HG03159 (cell line): ENCODE measurements at regions not wholly inside any gene's neighbourhood (a gene's known extent, or its start where the extent isn't known, plus 50 kb on each side); places are given as distances from the start of the nearest gene placed in this dataset.

Experiments
- ATAC-seq: cut with Tn5 transposase; IDR thresholded peaks from one replicate; pipeline ENCODE4 v1.9.1; 2021; ENCODE audit warnings: mild to moderate bottlenecking, moderate library complexity; ENCODE audit not compliant: unreplicated experiment

GRCh38 chr7:94054130-94054529, 50.0 kb upstream of the BET1 start:
- ATAC-seq: no peak

- ATAC-seq: no peak
Observed at GRCh38 chr7:94055963-94056362, 51.8 kb upstream of the BET1 start.

- ATAC-seq: no peak
Observed at GRCh38 chr7:94056796-94057207, 52.6 kb upstream of the BET1 start.

GRCh38 chr7:94057955-94058354, 53.8 kb upstream of the BET1 start:
- ATAC-seq: no peak

GRCh38 chr7:94059746-94060145, 55.6 kb upstream of the BET1 start:
- ATAC-seq: peak; percentile 84

- peak; percentile 31 for ATAC-seq
Observed at GRCh38 chr7:94060752-94061151, 56.6 kb upstream of the BET1 start.

GRCh38 chr7:94061326-94061725, 57.2 kb upstream of the BET1 start:
- ATAC-seq: no peak

- ATAC-seq: no peak
Observed at GRCh38 chr7:94062372-94062771, 58.2 kb upstream of the BET1 start.

GRCh38 chr7:94064541-94065191, 60.5 kb upstream of the BET1 start:
- ATAC-seq: no peak

- ATAC-seq: no peak
Observed at GRCh38 chr7:94067047-94067446, 62.9 kb upstream of the BET1 start.

- no peak for ATAC-seq
Observed at GRCh38 chr7:94067506-94067905, 63.4 kb upstream of the BET1 start.

- ATAC-seq: peak; percentile 86
Observed at GRCh38 chr7:94069162-94069739, 65.1 kb upstream of the BET1 start.

GRCh38 chr7:94080551-94080950, 76.4 kb upstream of the BET1 start:
- ATAC-seq: no peak

- ATAC-seq: no peak
Observed at GRCh38 chr7:94082126-94082525, 78.0 kb upstream of the BET1 start.

- peak; percentile 97 for ATAC-seq
Observed at GRCh38 chr7:94087664-94088352, 83.7 kb upstream of the BET1 start.

GRCh38 chr7:94088560-94088959, 84.4 kb upstream of the BET1 start:
- ATAC-seq: no peak

GRCh38 chr7:94089806-94090205, 85.7 kb upstream of the BET1 start:
- ATAC-seq: no peak

GRCh38 chr7:94092980-94093379, 88.8 kb upstream of the BET1 start:
- ATAC-seq: no peak

- no peak for ATAC-seq
Observed at GRCh38 chr7:94094298-94094697, 90.1 kb upstream of the BET1 start.

GRCh38 chr7:94095316-94096009, 91.3 kb upstream of the BET1 start:
- no peak for ATAC-seq

GRCh38 chr7:94099679-94100078, 95.5 kb upstream of the BET1 start:
- no peak for ATAC-seq
